Heart right ventricle (tissue), 16 donors: ENCODE measurements at regions not wholly inside any gene's neighbourhood (a gene's known extent, or its start where the extent isn't known, plus 50 kb on each side); places are given as distances from the start of the nearest gene placed in this dataset.

Experiments
- ATAC-seq, 8 donors: fragments of 200-7000 bp; cut with Tn5 transposase; one replicate each; pipeline ENCODE4 v1.9.1; 2020; ENCODE audit warnings: mild to moderate bottlenecking in 8 of 8, moderate library complexity in 8 of 8, moderate number of reproducible peaks in 1 of 8
- DNase-seq, 2 donors: peaks; one replicate each; pipeline ENCODE4 v3.0.0-alpha.2; 2020
- H3K27ac ChIP-seq, 10 donors: fragments of 200-600 bp; sonication (generic) in 2 of 10; one replicate each; pipeline versions ENCODE4 v1.5.0 to v1.8.0; 2020 to 2022; ENCODE audit warnings: mild to moderate bottlenecking in 3 of 10
- H3K27me3 ChIP-seq, 7 donors: fragments of 200-600 bp; one replicate each; pipeline ENCODE4 v1.8.0; 2021 to 2022; ENCODE audit warnings: mild to moderate bottlenecking in 2 of 7
- H3K36me3 ChIP-seq, 9 donors: fragments of 200-600 bp; sonication (generic) in 1 of 9; one replicate each; pipeline versions ENCODE4 v1.5.0 to v1.8.0; 2020 to 2022; ENCODE audit warnings: mild to moderate bottlenecking in 2 of 9
- H3K4me1 ChIP-seq, 9 donors: fragments of 200-600 bp; sonication (generic) in 1 of 9; one replicate each; pipeline versions ENCODE4 v1.5.0 to v1.8.0; 2020 to 2022; ENCODE audit warnings: mild to moderate bottlenecking in 4 of 9
- H3K4me3 ChIP-seq, 10 donors: fragments of 200-600 bp; sonication (generic) in 2 of 10; one replicate each; pipeline versions ENCODE4 v1.5.0 to v1.8.0; 2020 to 2022; ENCODE audit warnings: mild to moderate bottlenecking in 7 of 10, moderate library complexity in 2 of 10
- H3K9me3 ChIP-seq, 11 donors: fragments of 200-600 bp in 10 of 11; sonication (generic) in 2 of 11; one replicate each; pipeline versions ENCODE4 v1.5.0 to v1.8.0; 2013 to 2022; ENCODE audit warnings: mild to moderate bottlenecking in 2 of 11, control low read depth in 1 of 11, moderate library complexity in 1 of 11
- WGBS, 2 donors: extraction: QIAGEN DNeasy Blood & Tissue Kit; methylation state at CpG; one replicate each; pipeline ENCODE4 v1.1.7; 2013; ENCODE audit warnings: inconsistent platforms in 1 of 2; 5-methylcytosine and 5-hydroxymethylcytosine counted together
- intact Hi-C, 10 donors: fragments of 100-400 bp; cut with DNase I; formaldehyde crosslinking; loops; one replicate each; pipeline versions ENCODE4 v1.11.1 to v1.14.2; 2022
- TF ChIP-seq, protein P1 (sequence below), 9 donors: fragments of 200-600 bp; sonication (generic) in 2 of 9; IDR thresholded peaks; one replicate each; pipeline versions ENCODE4 v1.5.0 to v1.8.0; 2021 to 2022; ENCODE audit warnings: antibody characterized with exemption in 9 of 9, mild to moderate bottlenecking in 5 of 9, moderate library complexity in 1 of 9
- donor health status: Arrhythmogenic right ventricular cardiomyopathy.
- donor health status: ischemic (EF 13 %, LVEDD 7.1; RV severe dilation, severe dysfunction).
- donor health status: healthy with polysubstance abuse.
- donor health status: DM: no; HTN: yes; CAD: no.
- donor health status: DM: no; HTN: no; CAD: no.
- donor health status: ischemic (EF 25% LVEDD 6.9; RV normal size, moderate dysfunction).
- donor health status: ischemic (EF 25% LVEDD 5.7; RV mildly dilated, moderate dysfunction).
- donor health status: healthy.
- donor health status: DM: yes; HTN: yes; CAD: no.
- donor health status: Ischemic cardiomyopathy.
- donor health status: ischemic (EF 35%, LVEDD 5.7; RV mildly dilated, moderate dysfunction).
- donor health status: nonischemic (EF 11% LVEDD 7.7; RV severe dilation, severe dysfunction).
- donor health status: DM: yes; HTN: yes; CAD: no.
- donor health status: PGD.
- donor health status: ischemic (EF 29% LVEDD 5.4; RV normal size, mild dysfunction).
- donor health status: nonischemic (EF 23%, LVEDD 6.1; RV moderate dilation, normal function).

DNA sequence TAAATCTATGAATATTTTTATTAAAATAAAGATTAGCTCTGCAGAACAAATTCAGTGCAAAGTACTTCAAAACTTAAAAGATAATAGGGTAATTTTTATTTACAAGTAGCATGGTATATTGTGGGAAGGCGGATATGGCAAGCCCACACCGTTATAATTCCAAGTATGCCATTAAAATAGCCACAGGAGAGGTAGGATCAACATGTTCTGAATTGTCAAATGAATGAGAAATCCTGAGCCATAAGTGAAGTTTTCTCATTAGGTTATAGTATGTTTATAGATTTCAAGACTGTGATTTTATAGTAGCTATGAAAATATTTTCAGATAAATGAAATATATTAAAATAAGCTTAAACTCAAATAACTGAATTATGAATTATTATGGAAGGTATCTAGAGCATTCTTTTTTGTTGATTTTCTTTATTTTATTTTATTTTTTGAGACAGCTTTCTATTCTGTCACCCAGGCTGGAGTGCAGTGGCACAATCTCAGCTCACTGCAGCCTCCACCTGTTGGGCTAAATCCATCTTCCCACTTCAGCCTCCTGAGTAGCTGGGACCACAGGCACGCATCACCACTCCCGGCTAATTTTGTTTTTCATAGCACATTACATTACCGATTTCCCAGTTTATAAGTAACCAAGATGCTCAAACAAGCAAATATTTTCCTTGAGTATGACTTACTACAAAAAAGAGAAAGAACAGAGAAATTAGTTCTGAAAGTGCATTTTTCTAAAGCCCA is 956.6 kb downstream of the GATA3 start:
- DNase-seq (no peak), ATAC-seq (no peak)
- H3K27me3 ChIP-seq = no peaks in the 10 kb centered on the region
- H3K4me1 ChIP-seq = no peaks in the 10 kb centered on the region
- TF ChIP-seq, protein P1, sequence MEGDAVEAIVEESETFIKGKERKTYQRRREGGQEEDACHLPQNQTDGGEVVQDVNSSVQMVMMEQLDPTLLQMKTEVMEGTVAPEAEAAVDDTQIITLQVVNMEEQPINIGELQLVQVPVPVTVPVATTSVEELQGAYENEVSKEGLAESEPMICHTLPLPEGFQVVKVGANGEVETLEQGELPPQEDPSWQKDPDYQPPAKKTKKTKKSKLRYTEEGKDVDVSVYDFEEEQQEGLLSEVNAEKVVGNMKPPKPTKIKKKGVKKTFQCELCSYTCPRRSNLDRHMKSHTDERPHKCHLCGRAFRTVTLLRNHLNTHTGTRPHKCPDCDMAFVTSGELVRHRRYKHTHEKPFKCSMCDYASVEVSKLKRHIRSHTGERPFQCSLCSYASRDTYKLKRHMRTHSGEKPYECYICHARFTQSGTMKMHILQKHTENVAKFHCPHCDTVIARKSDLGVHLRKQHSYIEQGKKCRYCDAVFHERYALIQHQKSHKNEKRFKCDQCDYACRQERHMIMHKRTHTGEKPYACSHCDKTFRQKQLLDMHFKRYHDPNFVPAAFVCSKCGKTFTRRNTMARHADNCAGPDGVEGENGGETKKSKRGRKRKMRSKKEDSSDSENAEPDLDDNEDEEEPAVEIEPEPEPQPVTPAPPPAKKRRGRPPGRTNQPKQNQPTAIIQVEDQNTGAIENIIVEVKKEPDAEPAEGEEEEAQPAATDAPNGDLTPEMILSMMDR (IDR thresholded peaks at IDR 0.05) = no peak
- no peak overlapping the region for H3K4me3 ChIP-seq
- no peaks in the 10 kb centered on the region for H3K9me3 ChIP-seq
- intact Hi-C loops = no loop called here
- no peaks in the 10 kb centered on the region for H3K36me3 ChIP-seq
- no peak overlapping the region for H3K27ac ChIP-seq
- 73% methylated on average over 5 of the region's 5 CpGs for WGBS, 2 donors

DNA sequence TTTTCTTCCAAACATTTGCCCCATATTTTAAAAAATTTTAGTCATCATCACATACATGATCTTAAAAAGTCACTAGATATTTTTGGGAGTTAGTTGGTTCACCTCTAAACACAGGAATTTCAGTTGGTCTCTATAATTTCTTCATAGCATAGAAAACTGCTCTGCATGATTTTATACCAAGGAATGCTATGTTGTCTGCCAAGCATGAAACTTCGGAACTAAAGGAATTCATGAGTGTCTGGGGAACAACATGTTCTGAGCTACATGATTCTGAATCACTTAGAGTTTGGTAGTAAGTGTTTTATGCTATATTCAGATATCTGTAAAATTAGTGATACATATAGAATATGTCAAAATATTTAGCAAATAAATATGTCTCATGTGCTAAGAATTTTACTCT is 957.8 kb downstream of the GATA3 start:
- no peaks in the 10 kb centered on the region for H3K36me3 ChIP-seq
- no peak for ATAC-seq
- no peak overlapping the region for H3K4me3 ChIP-seq
- H3K27me3 ChIP-seq = no peaks in the 10 kb centered on the region
- intact Hi-C loops = no loop called here
- no peak overlapping the region for H3K27ac ChIP-seq
- TF ChIP-seq, protein P1 (IDR thresholded peaks at IDR 0.05) = no peak
- H3K9me3 ChIP-seq = no peaks in the 10 kb centered on the region
- 47 to 49% methylated on average over 1 of the region's 1 CpG for WGBS, 2 donors
- no peak for DNase-seq
- H3K4me1 ChIP-seq = no peaks in the 10 kb centered on the region

DNA sequence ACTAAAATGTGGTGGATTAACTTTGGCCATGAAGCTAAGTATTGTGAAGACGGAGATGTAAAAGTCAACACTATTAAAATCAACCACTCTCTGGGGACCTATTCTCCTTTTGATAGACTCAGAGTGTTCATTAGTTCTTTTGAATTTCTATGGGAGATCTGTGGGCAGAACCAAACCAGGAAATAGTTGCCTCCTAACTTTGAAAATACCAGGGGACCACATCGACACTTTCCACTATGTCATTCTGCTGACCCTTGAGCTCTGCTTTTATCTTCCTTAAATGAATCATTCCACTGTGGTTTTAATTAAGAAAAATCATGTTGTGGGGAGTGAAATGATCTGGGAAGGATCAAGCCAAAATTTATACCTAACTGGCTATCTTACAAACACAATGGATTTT is 960.5 kb downstream of the GATA3 start:
- no peak overlapping the region for H3K27ac ChIP-seq
- DNase-seq (no peak), ATAC-seq (no peak)
- 42 to 62% methylated on average over 2 of the region's 2 CpGs for WGBS, 2 donors
- no peak overlapping the region for H3K4me3 ChIP-seq
- H3K27me3 ChIP-seq = no peaks in the 10 kb centered on the region
- no peaks in the 10 kb centered on the region for H3K4me1 ChIP-seq
- no peaks in the 10 kb centered on the region for H3K9me3 ChIP-seq
- intact Hi-C loops = no loop called here
- H3K36me3 ChIP-seq = no peaks in the 10 kb centered on the region
- TF ChIP-seq, protein P1 (IDR thresholded peaks at IDR 0.05) = no peak

DNA sequence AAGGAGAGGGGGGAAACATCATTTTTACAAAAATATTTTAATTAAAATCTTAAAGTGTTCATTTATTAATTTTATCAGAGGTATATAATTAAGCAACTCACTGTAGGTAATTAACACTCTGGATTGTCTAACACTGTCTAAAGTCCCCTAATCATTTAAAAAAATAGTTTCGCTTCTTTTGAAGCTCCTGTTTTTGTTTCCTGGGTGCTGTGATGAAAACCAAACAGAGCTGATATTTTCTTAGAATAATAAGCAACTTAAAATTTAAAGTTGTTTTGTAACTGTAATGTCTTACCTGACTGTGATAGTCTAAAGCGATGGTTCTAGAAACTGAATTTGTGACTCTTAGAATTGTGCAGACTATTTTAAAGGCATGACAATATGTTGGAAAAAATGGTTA is 961.0 kb downstream of the GATA3 start:
- DNase-seq (no peak), ATAC-seq (no peak)
- no peak overlapping the region for H3K4me3 ChIP-seq
- intact Hi-C loops = no loop called here
- no peaks in the 10 kb centered on the region for H3K9me3 ChIP-seq
- TF ChIP-seq, protein P1 (IDR thresholded peaks at IDR 0.05) = no peak
- 94 to 95% methylated on average over 2 of the region's 2 CpGs for WGBS, 2 donors
- no peaks in the 10 kb centered on the region for H3K36me3 ChIP-seq
- H3K4me1 ChIP-seq = no peaks in the 10 kb centered on the region
- no peaks in the 10 kb centered on the region for H3K27me3 ChIP-seq
- H3K27ac ChIP-seq = no peak overlapping the region
